ENCODE measurements at regions not wholly inside any gene's neighbourhood (a gene's known extent, or its start where the extent isn't known, plus 50 kb on each side); places are given as distances from the start of the nearest gene placed in this dataset.
"Not testable (repeated sequence)": the region's sequence is repeated elsewhere in the genome, so short reads cannot be mapped to it uniquely, and the experiment has no call there.

- H3K4me3 ChIP-seq (ENCODE audit: low read depth, poor library complexity, severe bottlenecking), result no peak overlapping the region
- TF ChIP-seq CTCF (IDR thresholded peaks at IDR 0.05), result no peak
- intact Hi-C loops (cut with DNase I; ENCODE audit: low total_unique reads), result no loop called here
- no peak for DNase-seq (ENCODE audit: low spot score in 2 of 2)
- WGBS, 2 donors, result 83 to 91% methylated on average over 6 of the region's 6 CpGs
These were observed 571.7 kb downstream of the KCTD12 start for GRCh38 chr13:76314495-76314894.

GRCh38 chr13:76307142-76307541, 579.1 kb downstream of the KCTD12 start:
- intact Hi-C loops (cut with DNase I; ENCODE audit: low total_unique reads), result no loop called here
- no peak overlapping the region for H3K4me3 ChIP-seq (ENCODE audit: low read depth, poor library complexity, severe bottlenecking)
- no peak for DNase-seq (ENCODE audit: low spot score in 2 of 2)
- no peak for TF ChIP-seq CTCF (IDR thresholded peaks at IDR 0.05)
- TF ChIP-seq POLR2A (IDR thresholded peaks at IDR 0.05), result no peak
- WGBS, 2 donors, result 42 to 51% methylated on average over 4 of the region's 4 CpGs

GRCh38 chr13:76300688-76301087, 585.5 kb downstream of the KCTD12 start:
- TF ChIP-seq CTCF (IDR thresholded peaks at IDR 0.05), result no peak
- TF ChIP-seq POLR2A (IDR thresholded peaks at IDR 0.05), result no peak
- intact Hi-C loops (cut with DNase I; ENCODE audit: low total_unique reads), result no loop called here
- no peak overlapping the region for H3K4me3 ChIP-seq (ENCODE audit: low read depth, poor library complexity, severe bottlenecking)
- 79 to 82% methylated on average over 4 of the region's 4 CpGs for WGBS, 2 donors
- DNase-seq (ENCODE audit: low spot score in 2 of 2), result no peak

GRCh38 chr13:76297331-76297730, 588.9 kb downstream of the KCTD12 start:
- WGBS, 2 donors, result 91 to 92% methylated on average over 6 of the region's 6 CpGs
- no peak for DNase-seq (ENCODE audit: low spot score in 2 of 2)
- no peak overlapping the region for H3K4me3 ChIP-seq (ENCODE audit: low read depth, poor library complexity, severe bottlenecking)
- intact Hi-C loops (cut with DNase I; ENCODE audit: low total_unique reads), result no loop called here
- TF ChIP-seq POLR2A (IDR thresholded peaks at IDR 0.05) (no peak), CTCF (IDR thresholded peaks at IDR 0.05) (no peak)

GRCh38 chr13:76296751-76297150, 589.5 kb downstream of the KCTD12 start:
- TF ChIP-seq CTCF (IDR thresholded peaks at IDR 0.05), result no peak
- TF ChIP-seq POLR2A (IDR thresholded peaks at IDR 0.05), result no peak
- DNase-seq (ENCODE audit: low spot score in 2 of 2), result no peak
- intact Hi-C loops (cut with DNase I; ENCODE audit: low total_unique reads), result no loop called here
- 91% methylated on average over 4 of the region's 4 CpGs for WGBS, 2 donors
- H3K4me3 ChIP-seq (ENCODE audit: low read depth, poor library complexity, severe bottlenecking), result no peak overlapping the region

GRCh38 chr13:76295020-76295419, 591.2 kb downstream of the KCTD12 start:
- intact Hi-C loops (cut with DNase I; ENCODE audit: low total_unique reads); DNase-seq (ENCODE audit: low spot score in 2 of 2); H3K4me3 ChIP-seq (ENCODE audit: low read depth, poor library complexity, severe bottlenecking): not testable (repeated sequence)
- WGBS, 2 donors, result 97% methylated on average over 22 to 25 of the region's 25 CpGs
